Neural progenitor cell (in vitro differentiated cells): ENCODE measurements at regions not wholly inside any gene's neighbourhood (a gene's known extent, or its start where the extent isn't known, plus 50 kb on each side); places are given as distances from the start of the nearest gene placed in this dataset.

Experiments used
- DNase-seq: peaks from one replicate; pipeline ENCODE4 v3.0.0-alpha.2; 2016; ENCODE audit warnings: low spot score
- H2AFZ ChIP-seq: fragments of 200-600 bp; sonication (generic); replicated peaks from 2 replicates; pipeline ENCODE4 v1.6.1; 2016; ENCODE audit warnings: antibody characterized with exemption
- H3F3A ChIP-seq: fragments of 200-600 bp; sonication (generic); 2 replicates; pipeline ENCODE4 v1.6.1; 2016; ENCODE audit warnings: antibody characterized with exemption, low read depth
- H3K27ac ChIP-seq: fragments of 200-600 bp; sonication (generic); 2 replicates; pipeline ENCODE4 v1.5.1; 2016; ENCODE audit warnings: mild to moderate bottlenecking
- H3K27me3 ChIP-seq: fragments of 200-600 bp; sonication (generic); 2 replicates; pipeline ENCODE4 v1.6.1; 2016; ENCODE audit warnings: mild to moderate bottlenecking, moderate library complexity
- H3K36me3 ChIP-seq: fragments of 200-600 bp; sonication (generic); 2 replicates; pipeline ENCODE4 v1.5.1; 2016
- H3K4me1 ChIP-seq: fragments of 200-600 bp; sonication (generic); 2 replicates; pipeline ENCODE4 v1.6.1; 2016; ENCODE audit warnings: mixed run types
- H3K4me2 ChIP-seq: fragments of 200-600 bp; sonication (generic); 2 replicates; pipeline ENCODE4 v1.6.1; 2016
- H3K4me3 ChIP-seq: fragments of 200-600 bp; sonication (generic); 2 replicates; pipeline ENCODE4 v1.5.1; 2016
- H3K79me2 ChIP-seq: fragments of 200-600 bp; sonication (generic); 2 replicates; pipeline ENCODE4 v1.6.1; 2016; ENCODE audit warnings: low read depth
- H3K9ac ChIP-seq: fragments of 200-600 bp; sonication (generic); 2 replicates; pipeline ENCODE4 v1.6.1; 2016
- H3K9me3 ChIP-seq: fragments of 200-600 bp; sonication (generic); 2 replicates; pipeline ENCODE4 v1.5.1; 2016; ENCODE audit warnings: low read depth
- H4K20me1 ChIP-seq: fragments of 200-600 bp; sonication (generic); 2 replicates; pipeline ENCODE4 v1.6.1; 2016; ENCODE audit warnings: low read depth
- H3K27ac Mint-ChIP-seq: 3 replicates; pipeline ENCODE4 v1.8.0; 2021; ENCODE audit warnings: mixed read lengths
- H3K27me3 Mint-ChIP-seq: 2 replicates; pipeline ENCODE4 v1.8.0; 2022; ENCODE audit warnings: low read depth, mild to moderate bottlenecking, inconsistent platforms, moderate library complexity, mixed read lengths; ENCODE audit not compliant: insufficient read depth
- H3K36me3 Mint-ChIP-seq: 3 replicates; pipeline ENCODE4 v1.8.0; 2021; ENCODE audit warnings: mixed read lengths
- H3K4me1 Mint-ChIP-seq: 3 replicates; pipeline ENCODE4 v1.8.0; 2021; ENCODE audit warnings: mixed read lengths
- H3K4me3 Mint-ChIP-seq: 3 replicates; pipeline ENCODE4 v1.8.0; 2021; ENCODE audit warnings: mild to moderate bottlenecking, moderate library complexity, mixed read lengths
- H3K9me3 Mint-ChIP-seq: 3 replicates; pipeline ENCODE4 v1.8.0; 2020; ENCODE audit warnings: mixed read lengths
- CTCF ChIP-seq: fragments of 200-600 bp; sonication (generic); IDR thresholded peaks from 2 replicates; pipeline ENCODE4 v1.5.1; 2017; ENCODE audit warnings: antibody characterized with exemption, mild to moderate bottlenecking
- EZH2 ChIP-seq: fragments of 200-600 bp; sonication (generic); IDR thresholded peaks from 2 replicates; pipeline ENCODE4 v1.6.1; 2017; ENCODE audit warnings: antibody characterized with exemption, mild to moderate bottlenecking, moderate library complexity
- EZH2phosphoT487 ChIP-seq: fragments of 200-600 bp; sonication (generic); IDR thresholded peaks from 2 replicates; pipeline ENCODE4 v1.6.1; 2017; ENCODE audit warnings: antibody characterized with exemption

- H3K27ac ChIP-seq: no peak overlapping the region
- H4K20me1 ChIP-seq: no peaks in the 10 kb centered on the region
- TF ChIP-seq EZH2phosphoT487 (no peak), CTCF (no peak), EZH2 (no peak)
- no peaks in the 10 kb centered on the region for H3K79me2 ChIP-seq
- Mint-ChIP-seq H3K27ac (no peak overlapping the region), H3K9me3 (no peaks in the 10 kb centered on the region), H3K4me3 (no peak overlapping the region), H3K36me3 (no peaks in the 10 kb centered on the region), H3K27me3 (no peaks in the 10 kb centered on the region), H3K4me1 (no peaks in the 10 kb centered on the region)
- no peak overlapping the region for H3K9ac ChIP-seq
- H3F3A ChIP-seq: no peaks in the 10 kb centered on the region
- H3K9me3 ChIP-seq: no peaks in the 10 kb centered on the region
- H3K4me1 ChIP-seq: no peaks in the 10 kb centered on the region
- no peaks in the 10 kb centered on the region for H3K27me3 ChIP-seq
- no peak overlapping the region for H2AFZ ChIP-seq
- H3K4me3 ChIP-seq: no peak overlapping the region
- H3K4me2 ChIP-seq: no peak overlapping the region
- H3K36me3 ChIP-seq: no peaks in the 10 kb centered on the region
- DNase-seq: no peak
Measured at GRCh38 chr2:76202866-76203265, 492.2 kb upstream of the GCFC2 start.

GRCh38 chr2:76197842-76198448 is 487.2 kb upstream of the GCFC2 start:
- no peak overlapping the region for H3K27ac Mint-ChIP-seq

GRCh38 chr2:76197428-76197827 is 486.7 kb upstream of the GCFC2 start:
- Histone ChIP-seq H3K9ac (no peak overlapping the region), H3K4me3 (no peak overlapping the region), H4K20me1 (no peaks in the 10 kb centered on the region), H3K4me2 (no peak overlapping the region), H3K27ac (no peak overlapping the region), H2AFZ (peak overlapping the region; percentile 95), H3K36me3 (no peaks in the 10 kb centered on the region), H3K27me3 (no peaks in the 10 kb centered on the region), H3K9me3 (no peaks in the 10 kb centered on the region), H3F3A (no peaks in the 10 kb centered on the region), H3K79me2 (no peaks in the 10 kb centered on the region), H3K4me1 (no peaks in the 10 kb centered on the region)
- Mint-ChIP-seq H3K4me3 (no peak overlapping the region), H3K4me1 (no peaks in the 10 kb centered on the region), H3K27ac (no peak overlapping the region), H3K9me3 (no peaks in the 10 kb centered on the region), H3K36me3 (no peaks in the 10 kb centered on the region), H3K27me3 (no peaks in the 10 kb centered on the region)
- DNase-seq: peak; percentile 4
- TF ChIP-seq EZH2 (no peak), CTCF (no peak), EZH2phosphoT487 (no peak)

More at GRCh38 chr2:76197842-76198448, 487.2 kb upstream of the GCFC2 start:
- Mint-ChIP-seq H3K4me1 (no peaks in the 10 kb centered on the region), H3K27me3 (no peaks in the 10 kb centered on the region), H3K36me3 (no peaks in the 10 kb centered on the region), H3K4me3 (no peak overlapping the region), H3K9me3 (no peaks in the 10 kb centered on the region)
- H2AFZ ChIP-seq: peak overlapping the region; percentile 95
- H4K20me1 ChIP-seq: no peaks in the 10 kb centered on the region
- H3K4me1 ChIP-seq: no peaks in the 10 kb centered on the region
- peak; percentile 80 for DNase-seq
- H3K36me3 ChIP-seq: no peaks in the 10 kb centered on the region
- no peak overlapping the region for H3K4me2 ChIP-seq
- no peak overlapping the region for H3K4me3 ChIP-seq
- H3K27me3 ChIP-seq: no peaks in the 10 kb centered on the region
- no peaks in the 10 kb centered on the region for H3F3A ChIP-seq
- TF ChIP-seq EZH2phosphoT487: no peak
- TF ChIP-seq CTCF: peak; percentile 74
- H3K27ac ChIP-seq: no peak overlapping the region
- no peaks in the 10 kb centered on the region for H3K79me2 ChIP-seq
- no peak overlapping the region for H3K9ac ChIP-seq
- H3K9me3 ChIP-seq: no peaks in the 10 kb centered on the region
